GM19372 (cell line): ENCODE measurements at regions not wholly inside any gene's neighbourhood (a gene's known extent, or its start where the extent isn't known, plus 50 kb on each side); places are given as distances from the start of the nearest gene placed in this dataset.
"Not testable (repeated sequence)": the region's sequence is repeated elsewhere in the genome, so short reads cannot be mapped to it uniquely, and the experiment has no call there.

ENCODE experiments used
- ATAC-seq: cut with Tn5 transposase; IDR thresholded peaks from one replicate; pipeline ENCODE4 v1.9.1; 2021; ENCODE audit warnings: mild to moderate bottlenecking, low read depth, moderate library complexity; ENCODE audit not compliant: unreplicated experiment

GRCh38 chr14:105937253-105938054, 411.1 kb downstream of the TMEM121 start:
- no peak for ATAC-seq

- ATAC-seq, result no peak
Observed at GRCh38 chr14:105938055-105938863, 411.9 kb downstream of the TMEM121 start.

- no peak for ATAC-seq
Observed at GRCh38 chr14:105938959-105939358, 412.6 kb downstream of the TMEM121 start.

- ATAC-seq, result no peak
Observed at GRCh38 chr14:105939810-105940508, 413.6 kb downstream of the TMEM121 start.

- ATAC-seq, result no peak
Observed at GRCh38 chr14:105940534-105941225, 414.3 kb downstream of the TMEM121 start.

- ATAC-seq, result no peak
Observed at GRCh38 chr14:105941226-105942166, 415.1 kb downstream of the TMEM121 start.

- not testable (repeated sequence) for ATAC-seq
Observed at GRCh38 chr14:105942725-105943124, 416.3 kb downstream of the TMEM121 start.

GRCh38 chr14:105943973-105944602, 417.7 kb downstream of the TMEM121 start:
- no peak for ATAC-seq

- no peak for ATAC-seq
Observed at GRCh38 chr14:105944632-105945610, 418.5 kb downstream of the TMEM121 start.

GRCh38 chr14:105945896-105946295, 419.5 kb downstream of the TMEM121 start:
- no peak for ATAC-seq

- ATAC-seq, result no peak
Observed at GRCh38 chr14:105947599-105947998, 421.2 kb downstream of the TMEM121 start.

- ATAC-seq, result not testable (repeated sequence)
Observed at GRCh38 chr14:105948955-105949354, 422.6 kb downstream of the TMEM121 start.

- ATAC-seq, result not testable (repeated sequence)
Observed at GRCh38 chr14:105950364-105950892, 424.0 kb downstream of the TMEM121 start.

- ATAC-seq, result no peak
Observed at GRCh38 chr14:105951399-105951798, 425.0 kb downstream of the TMEM121 start.

- no peak for ATAC-seq
Observed at GRCh38 chr14:105952222-105952621, 425.8 kb downstream of the TMEM121 start.

- ATAC-seq, result no peak
Observed at GRCh38 chr14:105952826-105953225, 426.4 kb downstream of the TMEM121 start.

- ATAC-seq, result not testable (repeated sequence)
Observed at GRCh38 chr14:105961625-105962024, 435.2 kb downstream of the TMEM121 start.
